OCI-LY3 (cell line): ENCODE measurements at regions not wholly inside any gene's neighbourhood (a gene's known extent, or its start where the extent isn't known, plus 50 kb on each side); places are given as distances from the start of the nearest gene placed in this dataset.

Experiments
- H2AFZ ChIP-seq: fragments of 200-600, 300-600 bp; shearing (Covaris generic); 2 replicates; pipeline ENCODE4 v1.6.0; 2014; ENCODE audit warnings: antibody characterized with exemption, low read depth, low read length
- H3K27ac ChIP-seq: fragments of 200-600, 300-600 bp; sonication (generic); 2 replicates; pipeline ENCODE4 v1.5.1; 2014; ENCODE audit warnings: mild to moderate bottlenecking, low read length, moderate library complexity, mixed read lengths
- H3K27me3 ChIP-seq: fragments of 200-600, 300-600 bp; sonication (generic); 2 replicates; pipeline ENCODE4 v1.6.1; 2014; ENCODE audit warnings: low read depth, low read length, mixed read lengths
- H3K36me3 ChIP-seq: fragments of 200-600, 300-600 bp; sonication (generic); replicated peaks from 2 replicates; pipeline ENCODE3; 2014; ENCODE audit warnings: low read depth, low read length, mixed read lengths
- H3K4me1 ChIP-seq: fragments of 300-600, 200-600 bp; sonication (generic); 2 replicates; pipeline ENCODE4 v1.6.1; 2014; ENCODE audit warnings: low read length, mixed read lengths
- H3K4me2 ChIP-seq: fragments of 200-600, 300-600 bp; sonication (generic); 2 replicates; pipeline ENCODE4 v1.6.1; 2014; ENCODE audit warnings: low read length, mixed read lengths
- H3K4me3 ChIP-seq: fragments of 300-600, 200-600 bp; sonication (generic); 2 replicates; pipeline ENCODE4 v1.5.1; 2014; ENCODE audit warnings: antibody characterized with exemption, mild to moderate bottlenecking, low read length, moderate library complexity
- H3K79me2 ChIP-seq: fragments of 300-600, 200-600 bp; shearing (Covaris generic); 2 replicates; pipeline ENCODE4 v1.6.1; 2014; ENCODE audit warnings: mild to moderate bottlenecking, low read length, mixed read lengths
- H3K9ac ChIP-seq: fragments of 300-600, 200-600 bp; shearing (Covaris generic); 2 replicates; pipeline ENCODE4 v1.6.0; 2014; ENCODE audit warnings: mild to moderate bottlenecking, low read length, moderate library complexity
- H3K9me3 ChIP-seq: fragments of 200-600, 300-600 bp; shearing (Covaris generic); 2 replicates; pipeline ENCODE4 v1.6.1; 2014; ENCODE audit warnings: low read length, mixed read lengths; ENCODE audit not compliant: insufficient read depth
- H4K20me1 ChIP-seq: fragments of 200-600, 300-600 bp; sonication (generic); 2 replicates; pipeline ENCODE4 v1.6.1; 2016; ENCODE audit warnings: low read length, mixed read lengths; ENCODE audit not compliant: insufficient read depth
- EZH2phosphoT487 ChIP-seq: fragments of 200-600 bp; shearing (Covaris generic); IDR thresholded peaks from 2 replicates; pipeline ENCODE4 v1.6.1; 2018; ENCODE audit warnings: antibody characterized with exemption, mixed run types, low read depth
- TF ChIP-seq, protein P1 (sequence below): fragments of 200-600, 300-600 bp; sonication (generic); IDR thresholded peaks from 2 replicates; pipeline ENCODE4 v1.5.1; 2014; ENCODE audit warnings: antibody characterized with exemption, low read length, low read depth

DNA sequence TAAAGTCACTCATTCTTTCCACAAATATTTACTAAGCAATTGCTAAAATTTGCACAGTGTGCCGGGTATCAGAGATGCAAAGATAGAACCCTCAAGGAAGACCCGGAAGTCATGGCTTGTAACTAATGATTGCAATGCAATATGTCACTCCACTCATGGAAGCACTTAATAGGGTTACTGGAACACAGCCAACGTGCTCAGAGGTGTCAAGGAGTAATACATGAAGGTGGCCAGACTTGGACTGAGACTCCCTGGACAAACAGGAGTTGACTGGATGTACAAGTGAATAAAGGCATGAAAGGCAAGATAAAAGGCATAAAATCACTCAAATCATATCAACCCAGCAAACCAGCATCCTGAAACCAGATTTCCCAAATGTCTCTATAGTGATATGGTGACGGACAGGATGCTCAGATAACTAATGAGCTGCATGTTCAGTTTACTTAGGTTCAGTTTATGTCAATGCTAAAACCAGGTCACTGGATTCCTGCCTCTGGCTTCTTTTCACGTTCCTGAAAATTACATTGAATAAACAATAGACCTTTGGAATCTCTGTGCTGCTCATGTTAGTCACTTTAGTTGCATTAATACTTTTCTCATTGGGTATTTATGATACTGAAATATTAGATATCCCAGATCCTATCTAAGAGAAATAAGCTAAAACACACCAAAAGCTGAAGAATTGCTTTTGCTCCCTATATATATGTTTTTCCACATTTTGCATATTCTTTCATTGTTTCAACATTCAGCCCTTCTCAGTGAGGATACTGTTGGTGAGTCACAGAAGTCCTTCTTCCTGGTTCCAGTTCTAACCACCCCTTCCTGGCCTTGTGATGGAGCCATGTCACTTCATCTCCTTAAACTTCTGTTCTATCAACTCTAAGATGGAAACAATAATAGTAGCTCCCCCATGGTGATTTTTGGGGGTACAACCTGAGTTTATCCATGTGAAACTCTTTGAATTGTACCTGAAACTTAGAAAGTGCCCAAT lies 688.9 kb upstream of the ID2 start:
- no peak overlapping the region for H3K27ac ChIP-seq
- H3K4me3 ChIP-seq: no peak overlapping the region
- H3K4me2 ChIP-seq: no peak overlapping the region
- H3K4me1 ChIP-seq: no peaks in the 10 kb centered on the region
- H2AFZ ChIP-seq: no peak overlapping the region
- no peak for TF ChIP-seq EZH2phosphoT487
- TF ChIP-seq, protein P1, sequence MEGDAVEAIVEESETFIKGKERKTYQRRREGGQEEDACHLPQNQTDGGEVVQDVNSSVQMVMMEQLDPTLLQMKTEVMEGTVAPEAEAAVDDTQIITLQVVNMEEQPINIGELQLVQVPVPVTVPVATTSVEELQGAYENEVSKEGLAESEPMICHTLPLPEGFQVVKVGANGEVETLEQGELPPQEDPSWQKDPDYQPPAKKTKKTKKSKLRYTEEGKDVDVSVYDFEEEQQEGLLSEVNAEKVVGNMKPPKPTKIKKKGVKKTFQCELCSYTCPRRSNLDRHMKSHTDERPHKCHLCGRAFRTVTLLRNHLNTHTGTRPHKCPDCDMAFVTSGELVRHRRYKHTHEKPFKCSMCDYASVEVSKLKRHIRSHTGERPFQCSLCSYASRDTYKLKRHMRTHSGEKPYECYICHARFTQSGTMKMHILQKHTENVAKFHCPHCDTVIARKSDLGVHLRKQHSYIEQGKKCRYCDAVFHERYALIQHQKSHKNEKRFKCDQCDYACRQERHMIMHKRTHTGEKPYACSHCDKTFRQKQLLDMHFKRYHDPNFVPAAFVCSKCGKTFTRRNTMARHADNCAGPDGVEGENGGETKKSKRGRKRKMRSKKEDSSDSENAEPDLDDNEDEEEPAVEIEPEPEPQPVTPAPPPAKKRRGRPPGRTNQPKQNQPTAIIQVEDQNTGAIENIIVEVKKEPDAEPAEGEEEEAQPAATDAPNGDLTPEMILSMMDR: no peak
- H3K9me3 ChIP-seq: no peaks in the 10 kb centered on the region
- no peak overlapping the region for H3K9ac ChIP-seq
- no peaks in the 10 kb centered on the region for H4K20me1 ChIP-seq
- no peaks in the 10 kb centered on the region for H3K36me3 ChIP-seq
- no peaks in the 10 kb centered on the region for H3K79me2 ChIP-seq
- H3K27me3 ChIP-seq: 0 out of 2 replicates have a peak, but pooled peaks cover 3% of the 10 kb centered on the region

DNA sequence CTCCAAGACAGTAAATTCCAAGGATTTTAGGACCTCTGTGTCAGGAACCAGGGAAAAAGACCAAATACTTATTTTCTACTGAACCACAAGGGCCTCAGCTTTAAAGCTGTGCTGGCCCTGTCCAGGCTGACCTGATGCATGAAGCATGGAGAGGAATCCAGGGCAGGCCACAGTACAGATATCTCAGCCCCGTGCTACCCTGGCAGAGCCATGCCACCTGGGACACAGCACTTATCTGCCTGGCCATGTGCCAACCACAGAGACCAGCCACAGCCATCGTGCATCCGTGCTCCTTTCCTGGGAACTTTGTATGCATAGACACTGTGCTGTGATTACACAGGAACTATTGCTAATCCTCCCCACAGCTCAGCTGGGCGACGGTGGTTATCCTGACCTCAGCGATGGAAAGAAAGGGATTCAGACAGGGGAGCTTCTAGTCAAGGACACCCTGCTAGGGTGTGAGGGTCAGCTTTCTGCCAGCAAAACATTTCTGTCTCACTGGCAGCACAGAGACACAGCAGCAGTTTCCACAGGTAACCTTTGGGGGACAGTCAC lies 687.4 kb upstream of the ID2 start:
- no peak overlapping the region for H3K4me3 ChIP-seq
- H4K20me1 ChIP-seq: no peaks in the 10 kb centered on the region
- H3K9ac ChIP-seq: no peak overlapping the region
- no peaks in the 10 kb centered on the region for H3K36me3 ChIP-seq
- 0 out of 2 replicates have a peak, but pooled peaks cover 3% of the 10 kb centered on the region for H3K27me3 ChIP-seq
- no peaks in the 10 kb centered on the region for H3K4me1 ChIP-seq
- H3K9me3 ChIP-seq: no peaks in the 10 kb centered on the region
- no peak for TF ChIP-seq EZH2phosphoT487
- TF ChIP-seq, protein P1: no peak
- H3K4me2 ChIP-seq: no peak overlapping the region
- no peak overlapping the region for H3K27ac ChIP-seq
- H2AFZ ChIP-seq: no peak overlapping the region
- H3K79me2 ChIP-seq: no peaks in the 10 kb centered on the region

DNA sequence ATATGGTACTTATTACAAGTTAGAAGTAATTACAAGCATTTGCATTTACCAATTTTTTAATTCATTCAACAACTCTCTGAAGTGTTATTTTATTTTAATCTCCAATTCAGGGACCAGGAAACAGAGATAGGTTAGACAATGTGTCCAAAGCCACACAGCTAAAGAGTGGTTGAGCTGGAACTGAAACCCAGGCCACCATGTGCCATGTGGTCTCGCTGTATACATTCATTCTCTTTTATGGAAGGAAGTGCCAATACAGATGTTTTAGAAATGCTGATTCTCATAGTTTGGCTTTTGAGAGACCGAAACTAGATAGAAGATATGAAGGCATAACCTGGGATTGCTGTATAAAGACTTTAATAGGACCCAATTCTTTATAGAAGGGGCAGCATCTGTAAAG lies 684.6 kb upstream of the ID2 start:
- no peak overlapping the region for H3K27ac ChIP-seq
- TF ChIP-seq EZH2phosphoT487: no peak
- TF ChIP-seq, protein P1: no peak
- no peak overlapping the region for H3K4me3 ChIP-seq
- no peak overlapping the region for H3K9ac ChIP-seq
- 0 out of 2 replicates have a peak, but pooled peaks cover 3% of the 10 kb centered on the region for H3K27me3 ChIP-seq
- no peak overlapping the region for H2AFZ ChIP-seq
- peaks cover 4% of the 10 kb centered on the region; the same call in 1 of the 2 replicates for H3K4me1 ChIP-seq
- H3K36me3 ChIP-seq: no peaks in the 10 kb centered on the region
- no peak overlapping the region for H3K4me2 ChIP-seq
- H3K9me3 ChIP-seq: no peaks in the 10 kb centered on the region
- no peaks in the 10 kb centered on the region for H4K20me1 ChIP-seq
- no peaks in the 10 kb centered on the region for H3K79me2 ChIP-seq

DNA sequence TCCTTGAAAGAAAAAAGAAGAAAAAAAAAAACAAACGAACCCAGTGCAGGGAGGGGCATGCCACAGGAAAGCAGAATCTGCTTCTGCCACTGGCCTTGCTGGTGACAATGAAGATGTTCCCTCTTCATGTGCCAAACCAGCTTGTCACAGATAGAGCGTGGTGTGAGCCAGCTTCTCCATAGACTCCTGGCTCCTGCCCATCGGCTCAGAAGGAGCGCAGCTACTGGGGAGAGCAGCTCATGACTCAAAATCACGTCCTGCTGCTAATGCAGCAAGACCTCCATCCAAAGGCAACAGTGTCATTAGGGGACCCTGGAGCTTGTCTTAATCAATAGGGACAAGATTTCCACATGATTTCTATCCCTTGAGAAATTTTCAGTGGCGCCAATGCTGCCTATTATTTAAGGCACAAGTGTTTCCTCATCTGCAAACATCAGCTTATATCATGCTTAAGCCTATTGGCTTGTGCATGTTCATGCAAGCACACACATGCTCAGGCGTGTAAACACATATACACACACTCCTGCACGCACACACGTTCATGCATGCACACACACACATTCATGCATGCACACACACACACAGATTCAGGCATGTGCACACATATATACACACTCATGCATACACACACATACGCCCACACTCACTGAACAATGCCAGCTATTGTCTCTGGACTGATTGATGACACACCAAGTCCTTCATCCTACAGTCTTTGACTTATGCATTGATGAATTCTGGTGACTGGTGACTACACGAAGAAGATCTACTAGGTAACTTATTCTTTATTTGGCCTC lies 682.0 kb upstream of the ID2 start:
- Histone ChIP-seq H3K9me3 (no peaks in the 10 kb centered on the region), H3K4me1 (peaks cover 29% of the 10 kb centered on the region), H2AFZ (no peak overlapping the region), H3K27me3 (no peaks in the 10 kb centered on the region), H3K4me3 (no peak overlapping the region), H3K9ac (no peak overlapping the region), H3K4me2 (no peak overlapping the region), H4K20me1 (no peaks in the 10 kb centered on the region), H3K27ac (no peak overlapping the region), H3K79me2 (no peaks in the 10 kb centered on the region), H3K36me3 (no peaks in the 10 kb centered on the region)
- no peak for TF ChIP-seq EZH2phosphoT487
- TF ChIP-seq, protein P1: no peak
